ENCODE measurements at regions not wholly inside any gene's neighbourhood (a gene's known extent, or its start where the extent isn't known, plus 50 kb on each side); places are given as distances from the start of the nearest gene placed in this dataset.

DNA sequence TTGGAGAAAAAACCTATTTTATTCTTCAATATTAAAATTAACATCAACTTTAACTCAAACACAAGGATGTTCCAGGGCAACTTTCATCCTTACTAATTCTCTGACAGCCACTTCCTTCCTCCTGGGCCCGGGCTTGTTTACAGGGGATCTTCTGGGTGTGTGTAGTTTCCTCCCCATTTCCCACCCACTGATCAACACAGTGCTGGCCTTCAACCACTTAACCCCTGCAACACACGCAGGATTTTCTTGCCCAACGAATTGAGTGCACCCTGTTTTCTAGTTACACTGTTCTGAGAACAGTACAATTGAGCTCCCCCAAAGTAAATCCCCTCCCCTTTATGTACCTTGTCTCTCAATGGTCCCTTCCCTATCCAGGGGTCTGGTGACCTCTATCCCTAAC, 83.1 kb upstream of the RANBP3L start:
- TF ChIP-seq, protein P1, sequence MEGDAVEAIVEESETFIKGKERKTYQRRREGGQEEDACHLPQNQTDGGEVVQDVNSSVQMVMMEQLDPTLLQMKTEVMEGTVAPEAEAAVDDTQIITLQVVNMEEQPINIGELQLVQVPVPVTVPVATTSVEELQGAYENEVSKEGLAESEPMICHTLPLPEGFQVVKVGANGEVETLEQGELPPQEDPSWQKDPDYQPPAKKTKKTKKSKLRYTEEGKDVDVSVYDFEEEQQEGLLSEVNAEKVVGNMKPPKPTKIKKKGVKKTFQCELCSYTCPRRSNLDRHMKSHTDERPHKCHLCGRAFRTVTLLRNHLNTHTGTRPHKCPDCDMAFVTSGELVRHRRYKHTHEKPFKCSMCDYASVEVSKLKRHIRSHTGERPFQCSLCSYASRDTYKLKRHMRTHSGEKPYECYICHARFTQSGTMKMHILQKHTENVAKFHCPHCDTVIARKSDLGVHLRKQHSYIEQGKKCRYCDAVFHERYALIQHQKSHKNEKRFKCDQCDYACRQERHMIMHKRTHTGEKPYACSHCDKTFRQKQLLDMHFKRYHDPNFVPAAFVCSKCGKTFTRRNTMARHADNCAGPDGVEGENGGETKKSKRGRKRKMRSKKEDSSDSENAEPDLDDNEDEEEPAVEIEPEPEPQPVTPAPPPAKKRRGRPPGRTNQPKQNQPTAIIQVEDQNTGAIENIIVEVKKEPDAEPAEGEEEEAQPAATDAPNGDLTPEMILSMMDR (conservative IDR thresholded peaks at IDR 0.05; ENCODE audit: low read depth, low read length), result no peak
- TF ChIP-seq POLR2A (IDR thresholded peaks at IDR 0.05; ENCODE audit: low read depth, low read length) (no peak), RFX5 (IDR thresholded peaks at IDR 0.05; ENCODE audit: low read depth, low read length) (no peak), CEBPB (IDR thresholded peaks at IDR 0.05; ENCODE audit: low read depth, low read length) (no peak), MAZ (IDR thresholded peaks at IDR 0.05; ENCODE audit: borderline replicate concordance, low read depth, low read length) (no peak), RAD21 (IDR thresholded peaks at IDR 0.05; ENCODE audit: low read length) (no peak), MAFK (IDR thresholded peaks at IDR 0.05; ENCODE audit: low read depth, low read length) (no peak), MXI1 (IDR thresholded peaks at IDR 0.05; ENCODE audit: borderline replicate concordance, low read depth, low read length) (no peak)
- TF ChIP-seq, protein P2, sequence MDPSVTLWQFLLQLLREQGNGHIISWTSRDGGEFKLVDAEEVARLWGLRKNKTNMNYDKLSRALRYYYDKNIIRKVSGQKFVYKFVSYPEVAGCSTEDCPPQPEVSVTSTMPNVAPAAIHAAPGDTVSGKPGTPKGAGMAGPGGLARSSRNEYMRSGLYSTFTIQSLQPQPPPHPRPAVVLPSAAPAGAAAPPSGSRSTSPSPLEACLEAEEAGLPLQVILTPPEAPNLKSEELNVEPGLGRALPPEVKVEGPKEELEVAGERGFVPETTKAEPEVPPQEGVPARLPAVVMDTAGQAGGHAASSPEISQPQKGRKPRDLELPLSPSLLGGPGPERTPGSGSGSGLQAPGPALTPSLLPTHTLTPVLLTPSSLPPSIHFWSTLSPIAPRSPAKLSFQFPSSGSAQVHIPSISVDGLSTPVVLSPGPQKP (IDR thresholded peaks at IDR 0.05; ENCODE audit: borderline replicate concordance, low read depth, low read length), result no peak
- TF ChIP-seq, protein P3, sequence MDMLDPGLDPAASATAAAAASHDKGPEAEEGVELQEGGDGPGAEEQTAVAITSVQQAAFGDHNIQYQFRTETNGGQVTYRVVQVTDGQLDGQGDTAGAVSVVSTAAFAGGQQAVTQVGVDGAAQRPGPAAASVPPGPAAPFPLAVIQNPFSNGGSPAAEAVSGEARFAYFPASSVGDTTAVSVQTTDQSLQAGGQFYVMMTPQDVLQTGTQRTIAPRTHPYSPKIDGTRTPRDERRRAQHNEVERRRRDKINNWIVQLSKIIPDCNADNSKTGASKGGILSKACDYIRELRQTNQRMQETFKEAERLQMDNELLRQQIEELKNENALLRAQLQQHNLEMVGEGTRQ (IDR thresholded peaks at IDR 0.05; ENCODE audit: low read depth, low read length), result no peak

Data from IMR-90 (cell line).